ENCODE measurements at regions not wholly inside any gene's neighbourhood (a gene's known extent, or its start where the extent isn't known, plus 50 kb on each side); places are given as distances from the start of the nearest gene placed in this dataset.

GRCh38 chr18:73639788-73640187, 507.8 kb downstream of the FBXO15 start:
- no peak for DNase-seq (ENCODE audit: low spot score)

DNA sequence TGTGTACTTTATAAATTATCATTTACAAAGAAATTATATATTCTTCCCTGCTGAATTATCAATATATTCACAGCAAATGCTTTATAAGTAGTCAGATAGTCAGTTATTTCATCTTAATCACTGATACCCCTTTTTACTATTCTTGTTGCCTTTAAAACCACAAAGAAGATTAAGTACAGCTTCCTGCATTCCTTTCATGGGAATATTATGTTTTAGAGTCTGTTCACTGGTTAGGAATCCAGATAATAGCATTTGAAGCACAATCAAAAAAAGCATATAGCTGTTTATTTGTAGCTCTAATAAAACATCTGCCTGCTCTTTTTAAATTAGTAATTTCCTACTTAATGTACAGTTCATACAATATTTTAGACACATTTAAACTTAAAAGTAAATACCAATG, 508.9 kb downstream of the FBXO15 start:
- DNase-seq (ENCODE audit: low spot score) = no peak

DNA sequence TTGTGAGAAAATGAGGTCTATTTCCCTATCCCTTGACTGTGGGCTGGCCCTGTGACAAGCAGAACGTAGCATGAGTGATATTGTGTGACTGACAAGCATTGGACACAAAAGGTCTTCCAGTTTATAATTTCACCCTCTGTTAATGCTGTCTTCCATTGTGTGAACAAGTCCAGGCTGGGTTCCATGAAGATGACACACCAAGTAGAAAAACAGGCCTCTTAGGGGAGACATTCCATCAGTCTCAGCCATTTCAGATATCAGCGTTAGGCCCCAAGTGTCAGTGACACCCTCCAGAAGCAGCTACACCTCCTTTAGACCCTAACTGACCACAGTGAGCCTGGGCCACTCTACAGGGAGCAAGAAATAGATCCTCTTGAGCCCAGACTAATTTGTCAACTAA, 511.3 kb downstream of the FBXO15 start:
- DNase-seq (ENCODE audit: low spot score) = no peak

GRCh38 chr18:73626859-73627258, 520.8 kb downstream of the FBXO15 start:
- no peak for DNase-seq (ENCODE audit: low spot score)

- no peak for DNase-seq (ENCODE audit: low spot score)
These were observed 521.4 kb downstream of the FBXO15 start for GRCh38 chr18:73626221-73626620.

- DNase-seq (ENCODE audit: low spot score) = no peak
These were observed 526.5 kb downstream of the FBXO15 start for GRCh38 chr18:73621091-73621490.

- no peak for DNase-seq (ENCODE audit: low spot score)
These were observed 529.7 kb downstream of the FBXO15 start for GRCh38 chr18:73617981-73618380.

DNA sequence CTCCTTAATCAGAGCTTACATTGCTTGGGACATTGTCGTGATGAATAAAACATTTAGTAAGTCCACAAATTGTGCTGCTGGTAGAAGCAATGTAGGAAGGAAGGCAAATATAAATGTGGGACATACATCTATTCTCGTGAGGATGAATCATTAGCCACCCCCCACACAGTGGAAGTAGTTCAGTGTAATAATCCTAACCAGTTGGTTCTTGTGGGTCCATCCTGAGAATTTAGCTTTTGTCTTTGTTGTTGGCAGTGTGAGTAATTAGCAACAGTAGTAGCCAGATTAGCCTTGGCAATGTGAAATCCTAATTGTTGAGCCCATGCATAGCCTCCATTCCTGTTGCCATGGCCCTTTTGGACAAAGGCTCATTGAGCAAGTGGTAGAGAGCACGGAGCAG, 532.1 kb downstream of the FBXO15 start:
- peak; percentile 7 for DNase-seq (ENCODE audit: low spot score)

DNA sequence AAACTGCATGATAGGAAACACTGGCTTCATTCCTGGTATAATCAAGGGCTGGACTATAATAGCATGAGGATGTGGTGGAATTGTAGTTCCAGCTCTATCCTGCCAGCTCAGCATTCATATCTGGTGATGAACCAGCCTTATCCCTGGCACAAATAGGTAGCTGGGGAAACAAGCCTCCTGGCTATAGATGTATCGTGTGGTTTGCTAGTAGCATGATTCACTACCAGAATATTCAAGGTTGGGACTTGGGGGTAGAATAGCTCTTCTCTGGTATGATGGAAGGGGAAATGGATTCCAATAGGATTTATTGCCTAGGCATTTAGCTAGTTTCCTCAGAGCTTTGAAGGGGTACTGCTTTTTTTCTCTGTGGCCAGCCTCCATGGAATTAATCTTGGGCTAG, 532.8 kb downstream of the FBXO15 start:
- no peak for DNase-seq (ENCODE audit: low spot score)

GRCh38 chr18:73613706-73614340, 533.8 kb downstream of the FBXO15 start:
- DNase-seq (ENCODE audit: low spot score) = no peak

- no peak for DNase-seq (ENCODE audit: low spot score)
These were observed 549.6 kb downstream of the FBXO15 start for GRCh38 chr18:73597832-73598615.

GRCh38 chr18:73594749-73595148, 552.9 kb downstream of the FBXO15 start:
- DNase-seq (ENCODE audit: low spot score) = no peak

DNA sequence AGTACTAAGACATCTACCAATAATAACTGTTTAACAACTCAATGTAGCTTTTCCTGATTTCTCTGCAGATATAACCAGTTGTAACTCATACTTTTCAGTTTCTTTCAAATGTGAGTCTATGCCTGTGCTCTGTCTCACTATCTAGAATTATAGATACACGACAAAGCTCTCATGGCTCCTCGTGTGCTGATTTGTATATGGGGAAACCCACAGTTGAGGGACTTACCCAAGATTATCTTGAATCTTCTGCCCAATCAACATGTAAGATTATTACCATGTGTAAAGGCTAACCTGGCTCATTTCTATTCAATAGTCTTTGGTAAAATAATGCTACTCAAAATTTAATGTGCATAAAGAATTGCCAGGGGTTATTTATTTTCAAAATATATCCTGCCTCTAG, 554.4 kb downstream of the FBXO15 start:
- no peak for DNase-seq (ENCODE audit: low spot score)

DNA sequence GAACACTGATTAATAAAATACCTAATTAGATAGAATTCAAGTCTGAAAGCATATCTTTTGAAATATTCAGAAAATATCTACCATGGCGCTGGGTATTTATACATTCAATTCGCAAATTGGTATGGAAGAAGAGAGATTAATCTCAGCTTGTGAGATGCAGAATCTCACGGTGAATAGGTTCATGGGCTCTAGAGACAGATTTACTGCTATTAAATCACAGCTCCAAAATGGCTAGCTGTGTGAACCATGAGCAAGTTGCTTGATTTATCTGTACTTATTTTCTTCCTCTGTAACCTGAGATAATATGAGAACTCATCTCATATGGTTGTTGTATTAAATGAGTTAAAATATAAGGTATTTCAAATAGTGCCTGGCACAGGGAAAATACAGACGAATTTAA, 556.7 kb downstream of the FBXO15 start:
- no peak for DNase-seq (ENCODE audit: low spot score)

DNA sequence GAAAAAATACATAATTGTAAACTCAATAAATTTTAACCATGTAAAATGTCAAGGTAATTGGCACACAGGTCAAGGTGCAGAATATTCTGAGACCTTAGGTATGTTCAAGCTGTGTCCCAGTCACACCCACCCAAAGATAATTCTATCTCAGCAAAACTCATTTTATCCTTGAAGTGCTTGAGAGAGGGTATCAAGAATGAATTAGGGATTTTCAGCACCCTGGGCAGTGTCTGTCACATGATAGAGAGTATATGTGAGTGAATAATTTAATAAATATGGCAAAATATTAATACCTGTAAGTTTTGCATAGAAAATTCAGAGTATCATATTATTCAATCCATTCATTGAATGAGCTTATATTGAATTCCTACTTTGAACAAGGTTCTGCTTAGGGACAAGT, 567.9 kb downstream of the FBXO15 start:
- DNase-seq (ENCODE audit: low spot score) = no peak

GRCh38 chr18:73577365-73577764, 570.3 kb downstream of the FBXO15 start:
- no peak for DNase-seq (ENCODE audit: low spot score)

DNA sequence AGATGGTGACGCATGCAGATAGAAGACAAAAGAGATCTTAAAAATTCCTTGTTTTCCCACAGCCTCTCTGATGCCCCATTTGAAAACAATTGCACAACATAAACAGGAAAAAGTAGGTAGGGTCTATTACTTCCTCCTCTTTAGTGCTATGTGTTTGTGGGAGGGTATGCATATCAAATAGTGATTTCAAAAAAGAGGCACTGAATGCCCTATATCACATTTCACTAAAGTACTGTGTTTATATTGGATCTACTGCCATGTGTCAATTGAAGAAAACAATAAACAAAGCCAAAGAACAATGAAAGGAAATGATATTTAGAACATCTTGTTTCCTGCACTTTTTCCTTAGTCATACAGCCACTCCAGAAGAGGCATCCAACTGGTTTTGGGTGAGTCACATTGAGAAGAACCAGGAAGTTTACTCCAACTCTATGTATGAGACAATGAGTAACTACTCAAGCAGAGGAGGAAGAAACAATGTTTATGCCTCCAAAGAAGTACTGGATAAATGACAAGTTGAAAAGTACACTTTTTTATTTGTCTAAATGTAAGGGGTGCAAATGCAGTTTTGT, 583.6 kb downstream of the FBXO15 start:
- DNase-seq (ENCODE audit: low spot score) = no peak

- DNase-seq (ENCODE audit: low spot score) = no peak
These were observed 584.3 kb downstream of the FBXO15 start for GRCh38 chr18:73563345-73563744.

GRCh38 chr18:73556904-73557303, 590.7 kb downstream of the FBXO15 start:
- DNase-seq (ENCODE audit: low spot score) = no peak

DNA sequence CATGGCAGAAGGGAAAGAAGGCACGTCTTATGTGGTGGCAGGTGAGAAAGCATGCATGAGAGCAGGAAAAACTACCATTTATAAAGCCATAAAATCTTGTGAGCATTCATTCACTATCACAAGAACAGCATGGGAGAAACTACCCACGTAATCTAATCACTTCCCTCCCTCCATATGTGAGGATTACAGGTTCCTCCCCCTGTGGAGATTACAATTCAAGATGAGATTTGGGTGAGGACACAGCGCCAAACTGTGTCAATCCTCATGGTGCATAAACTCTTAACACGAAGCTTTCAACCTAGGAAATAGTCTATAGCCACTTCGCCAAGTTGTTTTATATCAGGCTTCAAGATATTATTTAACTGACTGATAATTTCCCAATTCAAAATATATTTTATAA, 595.5 kb downstream of the FBXO15 start:
- DNase-seq (ENCODE audit: low spot score) = no peak

GRCh38 chr18:73551211-73551610, 596.4 kb downstream of the FBXO15 start:
- DNase-seq (ENCODE audit: low spot score) = no peak

- no peak for DNase-seq (ENCODE audit: low spot score)
These were observed 598.4 kb downstream of the FBXO15 start for GRCh38 chr18:73549236-73549635.

GRCh38 chr18:73545472-73545871, 602.2 kb downstream of the FBXO15 start:
- DNase-seq (ENCODE audit: low spot score) = no peak

- DNase-seq (ENCODE audit: low spot score) = no peak
These were observed 603.0 kb downstream of the FBXO15 start for GRCh38 chr18:73544617-73545016.
